ENCODE measurements at regions not wholly inside any gene's neighbourhood (a gene's known extent, or its start where the extent isn't known, plus 50 kb on each side); places are given as distances from the start of the nearest gene placed in this dataset.
A peak's percentile ranks its signal among the peaks of the same experiment; 100 is the strongest.

GRCh38 chr5:128904805-128905567, 60.3 kb upstream of the SLC27A6 start:
- TF ChIP-seq CTCF (IDR thresholded peaks at IDR 0.05; ENCODE audit: low read length, missing control alignments) = no peak
- H3K4me3 ChIP-seq (replicated peaks; ENCODE audit: low read depth, low read length) = no peak overlapping the region
- peak; percentile 11 for DNase-seq (ENCODE audit: low read depth)

- DNase-seq (ENCODE audit: low read depth) = peak; percentile 83
- no peak overlapping the region for H3K4me3 ChIP-seq (replicated peaks; ENCODE audit: low read depth, low read length)
- peak; percentile 77 for TF ChIP-seq CTCF (IDR thresholded peaks at IDR 0.05; ENCODE audit: low read length, missing control alignments)
Measured at GRCh38 chr5:128905568-128906110, 59.6 kb upstream of the SLC27A6 start.

- TF ChIP-seq CTCF (IDR thresholded peaks at IDR 0.05; ENCODE audit: low read length, missing control alignments) = no peak
- H3K4me3 ChIP-seq (replicated peaks; ENCODE audit: low read depth, low read length) = no peak overlapping the region
- no peak for DNase-seq (ENCODE audit: low read depth)
Measured at GRCh38 chr5:128913551-128913950, 51.7 kb upstream of the SLC27A6 start.
